HepG2 (cell line): ENCODE measurements at regions not wholly inside any gene's neighbourhood (a gene's known extent, or its start where the extent isn't known, plus 50 kb on each side); places are given as distances from the start of the nearest gene placed in this dataset.

Source experiments
- ATAC-seq: fragments of 200-7000 bp; cut with Tn5 transposase; 3 replicates; pipeline ENCODE4 v1.9.1; 2020; ENCODE audit warnings: mild to moderate bottlenecking, moderate library complexity
- BruUV-seq: library from RNA; stranded (reverse); fragments of 400-500 nt; replicated peaks from 2 replicates; lab custom pipeline; 2021; lab: Mats Ljungman, UMichigan
- CTCF ChIA-PET: fragments of 300-600 bp; formaldehyde crosslinking; extraction: SDS; loops from one replicate; lab custom pipeline; 2021; ENCODE audit warnings: low total read pairs, inconsistent platforms, low intra/inter-chr PET ratio; lab: Yijun Ruan, JAX
- POLR2A ChIA-PET: fragments of 350-600 bp; sonication (Branson Sonifier 250); formaldehyde crosslinking; loops from one replicate; lab custom pipeline; 2020; ENCODE audit warnings: antibody characterized with exemption, inconsistent platforms; lab: Yijun Ruan, JAX
- DNase-seq: peaks from one replicate; pipeline ENCODE4 v3.0.0-alpha.2; 2015; ENCODE audit warnings: low spot score
- FAIRE-seq: peaks from 3 replicates; lab custom pipeline; 2011; peaks lifted over from hg19 to GRCh38; lab: Jason Lieb, UNC
- H2AFZ ChIP-seq: one replicate; pipeline ENCODE4 v1.6.1; 2011; ENCODE audit warnings: low read length, inconsistent platforms
- H3K27ac ChIP-seq: fragments of 300-600 bp; 3 replicates; pipeline ENCODE4 v1.8.0; 2011; ENCODE audit warnings: mixed run types, mild to moderate bottlenecking, mixed read lengths, low read length, inconsistent platforms; ENCODE audit not compliant: insufficient read depth; ENCODE audit errors: extremely low read length
- H3K27me3 ChIP-seq, 2 experiments: fragments of 200-600 bp in 1 of 2; 2 replicates in 1 of 2; 3 replicates in 1 of 2; pipeline versions ENCODE4 v1.6.0 to v1.8.0; 2011; ENCODE audit warnings: low read length in 2 of 2, mild to moderate bottlenecking in 2 of 2, moderate library complexity in 2 of 2, inconsistent platforms in 1 of 2; ENCODE audit not compliant: insufficient read depth in 2 of 2, control insufficient read depth in 1 of 2
- H3K36me3 ChIP-seq, 2 experiments: fragments of 200-600 bp in 1 of 2; replicated peaks in 1 of 2; 2 replicates in 1 of 2; 3 replicates in 1 of 2; pipeline versions ENCODE4 v1.5.1 to v1.8.0; 2011; ENCODE audit warnings: low read length in 2 of 2, inconsistent platforms in 1 of 2; ENCODE audit not compliant: insufficient read depth in 2 of 2, control insufficient read depth in 1 of 2
- H3K4me1 ChIP-seq: 2 replicates; pipeline ENCODE4 v1.5.1; 2012; ENCODE audit warnings: low read length, inconsistent platforms; ENCODE audit not compliant: insufficient read depth
- H3K4me2 ChIP-seq: 2 replicates; pipeline ENCODE4 v1.6.0; 2011; ENCODE audit warnings: low read depth, low read length, inconsistent platforms
- H3K4me3 ChIP-seq, 3 experiments: fragments of 200-600 bp in 1 of 3; sonication (generic), shearing (Covaris generic) in 1 of 3; replicated peaks in 1 of 3; 2 replicates each; pipeline ENCODE4 v1.5.1; 2011 to 2016; ENCODE audit warnings: low read length in 3 of 3, inconsistent platforms in 2 of 3, low read depth in 2 of 3, mild to moderate bottlenecking in 2 of 3, control low read depth in 1 of 3, mixed read lengths in 1 of 3; ENCODE audit not compliant: insufficient read depth in 1 of 3
- H3K79me2 ChIP-seq: one replicate; pipeline ENCODE4 v1.6.1; 2011; ENCODE audit warnings: low read length, inconsistent platforms; ENCODE audit not compliant: insufficient read depth
- H3K9ac ChIP-seq: 2 replicates; pipeline ENCODE4 v1.6.0; 2011; ENCODE audit warnings: mild to moderate bottlenecking, low read depth, low read length, inconsistent platforms; ENCODE audit not compliant: insufficient read depth
- H3K9me3 ChIP-seq: 2 replicates; pipeline ENCODE4 v1.5.1; 2012; ENCODE audit warnings: mild to moderate bottlenecking, low read length
- H4K20me1 ChIP-seq: 2 replicates; pipeline ENCODE4 v1.6.0; 2011; ENCODE audit warnings: inconsistent platforms, mild to moderate bottlenecking, low read length, moderate library complexity; ENCODE audit not compliant: insufficient read depth
- CCDC6 ChIP-seq: sonication (generic); formaldehyde crosslinking; IDR thresholded peaks from 2 replicates; pipeline ENCODE4 v1.8.1; 2022; ENCODE audit warnings: mild to moderate bottlenecking, missing genetic modification reagents, moderate library complexity
- CHD4 ChIP-seq: fragments of 200-600 bp; sonication (generic); IDR thresholded peaks from 2 replicates; pipeline ENCODE4 v1.7.0; 2017; ENCODE audit warnings: mild to moderate bottlenecking, low read length, borderline replicate concordance
- EHMT2 ChIP-seq: fragments of 200-600 bp; sonication (generic); IDR thresholded peaks from 2 replicates; pipeline ENCODE4 v1.7.0; 2017; ENCODE audit warnings: antibody characterized with exemption, low read depth, low read length, borderline replicate concordance
- ELF4 ChIP-seq: sonication (generic); formaldehyde crosslinking; IDR thresholded peaks from 2 replicates; pipeline ENCODE4 v1.5.0; 2020; ENCODE audit warnings: missing genetic modification reagents, mild to moderate bottlenecking, moderate library complexity, borderline replicate concordance
- JDP2 ChIP-seq: sonication (generic); formaldehyde crosslinking; IDR thresholded peaks from 2 replicates; pipeline ENCODE4 v1.8.1; 2022; ENCODE audit warnings: missing genetic modification reagents, borderline replicate concordance
- PCBP1 ChIP-seq: fragments of 200-400 bp; formaldehyde crosslinking; IDR thresholded peaks from 2 replicates; pipeline ENCODE4 v1.6.1; 2017; ENCODE audit warnings: mild to moderate bottlenecking, low read depth, low read length, borderline replicate concordance
- SIX1 ChIP-seq: sonication (generic); formaldehyde crosslinking; IDR thresholded peaks from 2 replicates; pipeline ENCODE4 v1.4.0; 2020; ENCODE audit warnings: missing genetic modification reagents, borderline replicate concordance
- SUZ12 ChIP-seq: fragments of 150-350 bp; IDR thresholded peaks from 2 replicates; pipeline ENCODE4 v1.6.1; 2014; ENCODE audit warnings: low read depth, low read length
- ZFP1 ChIP-seq: IDR thresholded peaks from 2 replicates; pipeline ENCODE4 v1.6.1; 2016
- ZFP36L2 ChIP-seq: sonication (generic); formaldehyde crosslinking; IDR thresholded peaks from 2 replicates; pipeline ENCODE4 v1.4.0; 2020; ENCODE audit warnings: missing genetic modification reagents
- ZKSCAN8 ChIP-seq: IDR thresholded peaks from 2 replicates; pipeline ENCODE4 v1.6.1; 2016; ENCODE audit warnings: borderline replicate concordance, missing genetic modification reagents, missing compliant biosample characterization
- ZNF20 ChIP-seq: sonication (generic); formaldehyde crosslinking; IDR thresholded peaks from 2 replicates; pipeline ENCODE4 v1.4.0; 2020; ENCODE audit warnings: mild to moderate bottlenecking, moderate library complexity, missing genetic modification reagents
- ZNF414 ChIP-seq: sonication (generic); formaldehyde crosslinking; IDR thresholded peaks from 2 replicates; pipeline ENCODE4 v1.5.0; 2020; ENCODE audit warnings: missing genetic modification reagents
- ZNF704 ChIP-seq: sonication (generic); formaldehyde crosslinking; IDR thresholded peaks from 2 replicates; pipeline ENCODE4 v1.8.1; 2023; ENCODE audit warnings: mild to moderate bottlenecking, inconsistent platforms, moderate library complexity, missing genetic modification reagents, borderline replicate concordance
- ZNF816 ChIP-seq: sonication (generic); formaldehyde crosslinking; IDR thresholded peaks from 2 replicates; pipeline ENCODE4 v1.8.0; 2022; ENCODE audit warnings: missing genetic modification reagents, mild to moderate bottlenecking, borderline replicate concordance
- WGBS: methylation state at CpG from one replicate; pipeline ENCODE4 v1.1.6; 2017; ENCODE audit warnings: low lambda C conversion rate; 5-methylcytosine and 5-hydroxymethylcytosine counted together
- in situ Hi-C: cut with HindIII; loops from 2 replicates; pipeline ENCODE4 v1.10.0; 2017; ENCODE audit warnings: low pct_unique_long_range_greater_than_20kb; ENCODE audit not compliant: extremely low pct_ligation_motif_present
- intact Hi-C: fragments of 100-400 bp; cut with micrococcal nuclease; formaldehyde crosslinking; loops from one replicate; pipeline ENCODE4 v1.10.0; 2022; ENCODE audit not compliant: unreplicated experiment
- TF ChIP-seq, protein P1 (sequence below): sonication (generic); formaldehyde crosslinking; IDR thresholded peaks from 2 replicates; pipeline ENCODE4 v1.4.0; 2020; ENCODE audit warnings: missing genetic modification reagents
- TF ChIP-seq, protein P2 (sequence below): sonication (generic); formaldehyde crosslinking; IDR thresholded peaks from 2 replicates; pipeline ENCODE4 v1.9.0; 2021; ENCODE audit warnings: missing genetic modification reagents, borderline replicate concordance

GRCh38 chr3:79820089-79820488 lies 52.3 kb upstream of the ROBO1 start:
- no peak overlapping the region for H3K9ac ChIP-seq
- no peak for TF ChIP-seq EHMT2
- no peak for TF ChIP-seq CCDC6 (CRISPR knock-in tag)
- TF ChIP-seq ZNF414 (CRISPR knock-in tag): no peak
- no peak for TF ChIP-seq ZNF704 (CRISPR knock-in tag)
- TF ChIP-seq ZNF20 (CRISPR knock-in tag): no peak
- TF ChIP-seq ZFP36L2 (CRISPR knock-in tag): no peak
- no peak for TF ChIP-seq CHD4
- TF ChIP-seq, protein P1, sequence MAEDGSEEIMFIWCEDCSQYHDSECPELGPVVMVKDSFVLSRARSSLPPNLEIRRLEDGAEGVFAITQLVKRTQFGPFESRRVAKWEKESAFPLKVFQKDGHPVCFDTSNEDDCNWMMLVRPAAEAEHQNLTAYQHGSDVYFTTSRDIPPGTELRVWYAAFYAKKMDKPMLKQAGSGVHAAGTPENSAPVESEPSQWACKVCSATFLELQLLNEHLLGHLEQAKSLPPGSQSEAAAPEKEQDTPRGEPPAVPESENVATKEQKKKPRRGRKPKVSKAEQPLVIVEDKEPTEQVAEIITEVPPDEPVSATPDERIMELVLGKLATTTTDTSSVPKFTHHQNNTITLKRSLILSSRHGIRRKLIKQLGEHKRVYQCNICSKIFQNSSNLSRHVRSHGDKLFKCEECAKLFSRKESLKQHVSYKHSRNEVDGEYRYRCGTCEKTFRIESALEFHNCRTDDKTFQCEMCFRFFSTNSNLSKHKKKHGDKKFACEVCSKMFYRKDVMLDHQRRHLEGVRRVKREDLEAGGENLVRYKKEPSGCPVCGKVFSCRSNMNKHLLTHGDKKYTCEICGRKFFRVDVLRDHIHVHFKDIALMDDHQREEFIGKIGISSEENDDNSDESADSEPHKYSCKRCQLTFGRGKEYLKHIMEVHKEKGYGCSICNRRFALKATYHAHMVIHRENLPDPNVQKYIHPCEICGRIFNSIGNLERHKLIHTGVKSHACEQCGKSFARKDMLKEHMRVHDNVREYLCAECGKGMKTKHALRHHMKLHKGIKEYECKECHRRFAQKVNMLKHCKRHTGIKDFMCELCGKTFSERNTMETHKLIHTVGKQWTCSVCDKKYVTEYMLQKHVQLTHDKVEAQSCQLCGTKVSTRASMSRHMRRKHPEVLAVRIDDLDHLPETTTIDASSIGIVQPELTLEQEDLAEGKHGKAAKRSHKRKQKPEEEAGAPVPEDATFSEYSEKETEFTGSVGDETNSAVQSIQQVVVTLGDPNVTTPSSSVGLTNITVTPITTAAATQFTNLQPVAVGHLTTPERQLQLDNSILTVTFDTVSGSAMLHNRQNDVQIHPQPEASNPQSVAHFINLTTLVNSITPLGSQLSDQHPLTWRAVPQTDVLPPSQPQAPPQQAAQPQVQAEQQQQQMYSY (CRISPR knock-in tag): no peak
- no peak for TF ChIP-seq ZKSCAN8
- no peak for TF ChIP-seq JDP2 (CRISPR knock-in tag)
- TF ChIP-seq, protein P2, sequence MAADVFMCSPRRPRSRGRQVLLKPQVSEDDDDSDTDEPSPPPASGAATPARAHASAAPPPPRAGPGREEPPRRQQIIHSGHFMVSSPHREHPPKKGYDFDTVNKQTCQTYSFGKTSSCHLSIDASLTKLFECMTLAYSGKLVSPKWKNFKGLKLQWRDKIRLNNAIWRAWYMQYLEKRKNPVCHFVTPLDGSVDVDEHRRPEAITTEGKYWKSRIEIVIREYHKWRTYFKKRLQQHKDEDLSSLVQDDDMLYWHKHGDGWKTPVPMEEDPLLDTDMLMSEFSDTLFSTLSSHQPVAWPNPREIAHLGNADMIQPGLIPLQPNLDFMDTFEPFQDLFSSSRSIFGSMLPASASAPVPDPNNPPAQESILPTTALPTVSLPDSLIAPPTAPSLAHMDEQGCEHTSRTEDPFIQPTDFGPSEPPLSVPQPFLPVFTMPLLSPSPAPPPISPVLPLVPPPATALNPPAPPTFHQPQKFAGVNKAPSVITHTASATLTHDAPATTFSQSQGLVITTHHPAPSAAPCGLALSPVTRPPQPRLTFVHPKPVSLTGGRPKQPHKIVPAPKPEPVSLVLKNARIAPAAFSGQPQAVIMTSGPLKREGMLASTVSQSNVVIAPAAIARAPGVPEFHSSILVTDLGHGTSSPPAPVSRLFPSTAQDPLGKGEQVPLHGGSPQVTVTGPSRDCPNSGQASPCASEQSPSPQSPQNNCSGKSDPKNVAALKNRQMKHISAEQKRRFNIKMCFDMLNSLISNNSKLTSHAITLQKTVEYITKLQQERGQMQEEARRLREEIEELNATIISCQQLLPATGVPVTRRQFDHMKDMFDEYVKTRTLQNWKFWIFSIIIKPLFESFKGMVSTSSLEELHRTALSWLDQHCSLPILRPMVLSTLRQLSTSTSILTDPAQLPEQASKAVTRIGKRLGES (CRISPR knock-in tag): no peak
- no peak for TF ChIP-seq PCBP1
- no peak for TF ChIP-seq ZFP1 (CRISPR knock-in tag)
- no peak for TF ChIP-seq ZNF816
- no peak for TF ChIP-seq ELF4 (CRISPR knock-in tag)
- no peak for TF ChIP-seq SIX1 (CRISPR knock-in tag)
- TF ChIP-seq SUZ12: no peak
- H3K4me3 ChIP-seq: no peak overlapping the region
- peaks cover 21% of the 10 kb centered on the region for H3K9me3 ChIP-seq
- no peak overlapping the region for H3K27ac ChIP-seq
- H2AFZ ChIP-seq: no peak overlapping the region
- intact Hi-C loops: no loop called here
- DNase-seq (no peak), ATAC-seq (no peak), FAIRE-seq (no peak)
- ChIA-PET CTCF (no interaction called here), POLR2A (no interaction called here)
- no peak overlapping the region for H3K4me2 ChIP-seq
- H3K27me3 ChIP-seq: no peaks in the 10 kb centered on the region
- BruUV-seq: no TSS peak
- no peaks in the 10 kb centered on the region for H3K4me1 ChIP-seq
- no peaks in the 10 kb centered on the region for H3K79me2 ChIP-seq
- no peaks in the 10 kb centered on the region for H3K36me3 ChIP-seq
- 0% methylated on average over 4 of the region's 4 CpGs for WGBS
- in situ Hi-C loops: no loop called here
- H4K20me1 ChIP-seq: no peaks in the 10 kb centered on the region
